HUES6 (cell line): ENCODE measurements at regions not wholly inside any gene's neighbourhood (a gene's known extent, or its start where the extent isn't known, plus 50 kb on each side); places are given as distances from the start of the nearest gene placed in this dataset.

Source experiments
- H3K27ac ChIP-seq: 2 replicates; pipeline ENCODE4 v1.7.0; 2013; ENCODE audit warnings: low read depth, mild to moderate bottlenecking, low read length, inconsistent platforms
- H3K27me3 ChIP-seq: 2 replicates; pipeline ENCODE4 v1.6.1; 2013; ENCODE audit warnings: low read length; ENCODE audit not compliant: control insufficient read depth, insufficient read depth
- H3K36me3 ChIP-seq: 2 replicates; pipeline ENCODE4 v1.6.1; 2013; ENCODE audit warnings: low read length; ENCODE audit not compliant: control insufficient read depth, insufficient read depth
- H3K4me1 ChIP-seq: 2 replicates; pipeline ENCODE4 v1.6.1; 2013; ENCODE audit warnings: low read length; ENCODE audit not compliant: control insufficient read depth, insufficient read depth
- H3K4me3 ChIP-seq: 2 replicates; pipeline ENCODE4 v1.5.1; 2013; ENCODE audit warnings: low read depth, low read length
- H3K9ac ChIP-seq: one replicate; pipeline ENCODE4 v1.6.1; 2013; ENCODE audit warnings: mild to moderate bottlenecking, low read length
- H3K9me3 ChIP-seq: 2 replicates; pipeline ENCODE4 v1.6.1; 2013; ENCODE audit warnings: low read depth, low read length; ENCODE audit not compliant: control insufficient read depth, insufficient read depth

GRCh38 chrX:7412840-7413239 is 264.9 kb upstream of the PUDP start:
- no peak overlapping the region for H3K4me3 ChIP-seq
- no peaks in the 10 kb centered on the region; the same call in 1 of the 2 replicates for H3K27me3 ChIP-seq
- H3K9me3 ChIP-seq, result 0 out of 2 replicates have a peak, but pooled peaks cover 3% of the 10 kb centered on the region
- no peaks in the 10 kb centered on the region for H3K4me1 ChIP-seq
- no peak overlapping the region for H3K27ac ChIP-seq
- no peak overlapping the region for H3K9ac ChIP-seq
- H3K36me3 ChIP-seq, result no peaks in the 10 kb centered on the region

GRCh38 chrX:7409866-7410265 is 261.9 kb upstream of the PUDP start:
- H3K36me3 ChIP-seq, result no peaks in the 10 kb centered on the region
- H3K9me3 ChIP-seq, result 0 out of 2 replicates have a peak, but pooled peaks cover 3% of the 10 kb centered on the region
- H3K27me3 ChIP-seq, result no peaks in the 10 kb centered on the region; the same call in 1 of the 2 replicates
- no peak overlapping the region for H3K27ac ChIP-seq
- no peak overlapping the region for H3K4me3 ChIP-seq
- H3K9ac ChIP-seq, result no peak overlapping the region
- no peaks in the 10 kb centered on the region for H3K4me1 ChIP-seq

GRCh38 chrX:7399373-7399772 is 251.4 kb upstream of the PUDP start:
- no peak overlapping the region for H3K4me3 ChIP-seq
- H3K27me3 ChIP-seq, result peaks cover 7% of the 10 kb centered on the region; the same call in 1 of the 2 replicates
- H3K9me3 ChIP-seq, result no peaks in the 10 kb centered on the region
- H3K4me1 ChIP-seq, result no peaks in the 10 kb centered on the region
- no peak overlapping the region for H3K9ac ChIP-seq
- no peak overlapping the region for H3K27ac ChIP-seq
- no peaks in the 10 kb centered on the region for H3K36me3 ChIP-seq

GRCh38 chrX:7390441-7390840 is 242.5 kb upstream of the PUDP start:
- H3K9me3 ChIP-seq, result no peaks in the 10 kb centered on the region
- H3K4me3 ChIP-seq, result no peak overlapping the region
- H3K9ac ChIP-seq, result no peak overlapping the region
- H3K27ac ChIP-seq, result no peak overlapping the region
- H3K27me3 ChIP-seq, result peaks cover 2% of the 10 kb centered on the region; the same call in 1 of the 2 replicates
- no peaks in the 10 kb centered on the region for H3K36me3 ChIP-seq
- H3K4me1 ChIP-seq, result no peaks in the 10 kb centered on the region

GRCh38 chrX:7389576-7389975 is 241.6 kb upstream of the PUDP start:
- Histone ChIP-seq H3K27ac (no peak overlapping the region), H3K9ac (no peak overlapping the region), H3K36me3 (no peaks in the 10 kb centered on the region), H3K4me1 (no peaks in the 10 kb centered on the region), H3K4me3 (no peak overlapping the region), H3K9me3 (no peaks in the 10 kb centered on the region), H3K27me3 (no peaks in the 10 kb centered on the region; the same call in 1 of the 2 replicates)

GRCh38 chrX:7385131-7385530 is 237.2 kb upstream of the PUDP start:
- Histone ChIP-seq H3K9ac (no peak overlapping the region), H3K27ac (no peak overlapping the region), H3K36me3 (no peaks in the 10 kb centered on the region), H3K27me3 (no peaks in the 10 kb centered on the region), H3K4me1 (no peaks in the 10 kb centered on the region), H3K4me3 (no peak overlapping the region), H3K9me3 (no peaks in the 10 kb centered on the region)

GRCh38 chrX:7378406-7378805 is 230.5 kb upstream of the PUDP start:
- Histone ChIP-seq H3K4me1 (no peaks in the 10 kb centered on the region), H3K4me3 (no peak overlapping the region), H3K27me3 (no peaks in the 10 kb centered on the region; the same call in 1 of the 2 replicates), H3K27ac (no peak overlapping the region), H3K36me3 (no peaks in the 10 kb centered on the region), H3K9ac (no peak overlapping the region), H3K9me3 (peaks cover 25% of the 10 kb centered on the region)

GRCh38 chrX:7372825-7373525 is 225.0 kb upstream of the PUDP start:
- Histone ChIP-seq H3K9ac (no peak overlapping the region), H3K4me1 (no peaks in the 10 kb centered on the region), H3K27me3 (no peaks in the 10 kb centered on the region), H3K4me3 (no peak overlapping the region), H3K27ac (no peak overlapping the region), H3K9me3 (peaks cover 27% of the 10 kb centered on the region), H3K36me3 (no peaks in the 10 kb centered on the region)

- H3K36me3 ChIP-seq, result no peaks in the 10 kb centered on the region
- H3K4me3 ChIP-seq, result no peak overlapping the region
- no peaks in the 10 kb centered on the region for H3K9me3 ChIP-seq
- H3K9ac ChIP-seq, result no peak overlapping the region
- no peaks in the 10 kb centered on the region for H3K4me1 ChIP-seq
- no peaks in the 10 kb centered on the region for H3K27me3 ChIP-seq
- H3K27ac ChIP-seq, result no peak overlapping the region
Observed at GRCh38 chrX:7362111-7362510, 214.2 kb upstream of the PUDP start.

- Histone ChIP-seq H3K9me3 (no peaks in the 10 kb centered on the region), H3K9ac (no peak overlapping the region), H3K36me3 (no peaks in the 10 kb centered on the region), H3K4me3 (no peak overlapping the region), H3K27ac (no peak overlapping the region), H3K27me3 (no peaks in the 10 kb centered on the region; the same call in 1 of the 2 replicates), H3K4me1 (peaks cover 25% of the 10 kb centered on the region)
Observed at GRCh38 chrX:7351926-7352325, 204.0 kb upstream of the PUDP start.

GRCh38 chrX:7347465-7347864 is 199.5 kb upstream of the PUDP start:
- no peak overlapping the region for H3K4me3 ChIP-seq
- no peak overlapping the region for H3K9ac ChIP-seq
- peaks cover 13% of the 10 kb centered on the region for H3K4me1 ChIP-seq
- H3K27me3 ChIP-seq, result no peaks in the 10 kb centered on the region; the same call in 1 of the 2 replicates
- H3K9me3 ChIP-seq, result no peaks in the 10 kb centered on the region
- no peak overlapping the region for H3K27ac ChIP-seq
- H3K36me3 ChIP-seq, result no peaks in the 10 kb centered on the region
